Muscle of leg (tissue), 3 donors: ENCODE measurements at regions not wholly inside any gene's neighbourhood (a gene's known extent, or its start where the extent isn't known, plus 50 kb on each side); places are given as distances from the start of the nearest gene placed in this dataset.
"Not testable (repeated sequence)": the region's sequence is repeated elsewhere in the genome, so short reads cannot be mapped to it uniquely, and the experiment has no call there.

Experiments
- DNase-seq: peaks from one replicate; pipeline ENCODE4 v3.0.0; 2013
- H3K27ac ChIP-seq: one replicate; pipeline ENCODE4 v1.5.1; 2013; ENCODE audit warnings: mild to moderate bottlenecking, low read length, control low read depth
- H3K27me3 ChIP-seq: one replicate; pipeline ENCODE4 v1.6.1; 2013; ENCODE audit warnings: low read length; ENCODE audit not compliant: control insufficient read depth, insufficient read depth
- H3K36me3 ChIP-seq: one replicate; pipeline ENCODE4 v1.6.1; 2013; ENCODE audit warnings: low read length; ENCODE audit not compliant: control insufficient read depth, insufficient read depth
- H3K4me1 ChIP-seq: one replicate; pipeline ENCODE4 v1.6.1; 2013; ENCODE audit warnings: low read length; ENCODE audit not compliant: control insufficient read depth, insufficient read depth
- H3K4me3 ChIP-seq: one replicate; pipeline ENCODE4 v1.5.1; 2013; ENCODE audit warnings: low read length, control low read depth
- H3K9me3 ChIP-seq: replicated peaks from 2 replicates; pipeline ENCODE4 v1.6.1; 2013; ENCODE audit warnings: low read depth, low read length; ENCODE audit not compliant: control insufficient read depth
- WGBS: methylation state at CpG from one replicate; pipeline ENCODE4 v1.1.5; 2013; ENCODE audit warnings: missing lambda C conversion rate; ENCODE audit not compliant: insufficient coverage; 5-methylcytosine and 5-hydroxymethylcytosine counted together

GRCh38 chr7:65475734-65476319 lies 102.2 kb downstream of the ZNF92 start:
- peak; percentile 9 for DNase-seq
- Histone ChIP-seq H3K9me3 (peaks cover 20% of the 10 kb centered on the region), H3K36me3 (no peaks in the 10 kb centered on the region), H3K27ac (no peak overlapping the region), H3K4me3 (no peak overlapping the region), H3K27me3 (no peaks in the 10 kb centered on the region), H3K4me1 (no peaks in the 10 kb centered on the region)
- WGBS = 81% methylated on average over 5 of the region's 8 CpGs

GRCh38 chr7:65477326-65477725 lies 103.7 kb downstream of the ZNF92 start:
- no peaks in the 10 kb centered on the region for H3K36me3 ChIP-seq
- no peak for DNase-seq
- H3K27me3 ChIP-seq = no peaks in the 10 kb centered on the region
- H3K4me3 ChIP-seq = no peak overlapping the region
- H3K27ac ChIP-seq = no peak overlapping the region
- H3K4me1 ChIP-seq = no peaks in the 10 kb centered on the region
- 17% methylated on average over 2 of the region's 6 CpGs for WGBS
- peaks cover 20% of the 10 kb centered on the region for H3K9me3 ChIP-seq

- Histone ChIP-seq H3K4me1 (no peaks in the 10 kb centered on the region), H3K9me3 (peaks cover 11% of the 10 kb centered on the region), H3K27me3 (no peaks in the 10 kb centered on the region), H3K36me3 (no peaks in the 10 kb centered on the region), H3K27ac (no peak overlapping the region), H3K4me3 (no peak overlapping the region)
- no peak for DNase-seq
- 84% methylated on average over 8 of the region's 8 CpGs for WGBS
Measured at GRCh38 chr7:65489260-65489767, 115.7 kb downstream of the ZNF92 start.

DNA sequence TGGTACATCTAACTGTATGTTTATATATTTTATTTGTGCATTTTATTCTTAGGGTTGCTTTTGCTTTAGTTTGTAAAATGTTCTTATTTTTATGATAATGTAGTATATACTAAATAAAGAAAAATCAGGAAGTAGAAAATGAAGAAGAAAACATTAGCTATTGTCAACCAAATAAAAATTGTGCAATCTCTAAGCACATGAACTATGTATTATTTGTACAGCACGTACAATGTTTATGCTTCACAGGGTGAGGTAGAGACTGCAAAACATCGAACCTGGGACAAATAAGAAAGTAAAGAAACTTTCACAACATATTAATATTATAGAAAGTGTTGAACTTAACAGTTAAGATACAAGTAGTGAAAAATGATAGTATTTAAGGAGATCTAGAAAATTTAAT lies 123.0 kb downstream of the ZNF92 start:
- H3K9me3 ChIP-seq, H3K27ac ChIP-seq, H3K36me3 ChIP-seq, H3K4me1 ChIP-seq, H3K4me3 ChIP-seq, H3K27me3 ChIP-seq, DNase-seq: not testable (repeated sequence)
- no CpG with 5 or more reads among the region's 2 CpGs for WGBS

DNA sequence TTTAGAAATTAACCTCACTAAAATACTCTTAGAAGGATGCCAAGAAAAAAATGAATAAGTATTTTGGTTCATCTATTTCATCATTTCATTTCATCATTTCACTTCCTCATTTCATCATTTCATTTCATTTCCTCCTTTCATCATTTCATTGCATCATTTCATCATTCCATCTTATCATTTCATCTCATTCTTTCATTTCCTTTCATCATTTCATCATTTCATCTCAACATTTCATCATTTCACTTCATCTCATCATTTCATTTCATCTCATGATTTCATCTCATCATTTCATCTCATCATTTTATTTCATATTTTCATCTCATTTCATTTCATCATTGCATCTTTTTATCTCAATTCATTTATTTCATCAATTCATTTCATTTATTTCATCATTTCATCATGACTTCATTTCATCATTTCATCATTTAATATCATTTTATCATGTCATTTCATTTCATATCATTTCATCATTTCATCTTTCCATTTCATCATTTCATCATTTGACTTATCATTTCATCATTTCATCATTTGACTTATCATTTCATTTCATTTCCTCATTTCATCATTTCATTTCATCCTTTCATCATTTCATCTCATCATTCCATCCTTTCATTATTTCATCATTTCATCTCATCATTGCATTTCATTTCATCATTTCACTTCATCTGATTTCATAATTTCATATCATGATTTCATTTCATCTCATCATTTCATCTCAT lies 129.9 kb downstream of the ZNF92 start:
- Histone ChIP-seq H3K27me3 (peaks cover 2% of the 10 kb centered on the region), H3K4me1 (no peaks in the 10 kb centered on the region)

GRCh38 chr7:65504504-65505319 lies 131.1 kb downstream of the ZNF92 start:
- H3K36me3 ChIP-seq, H3K4me3 ChIP-seq, H3K9me3 ChIP-seq, H3K27me3 ChIP-seq, H3K27ac ChIP-seq, DNase-seq, H3K4me1 ChIP-seq: not testable (repeated sequence)
- WGBS = no CpG with 5 or more reads among the region's 1 CpG

More for the DNA sequence above, 129.9 kb downstream of the ZNF92 start:
- DNase-seq = no peak
- Histone ChIP-seq H3K4me3 (no peak overlapping the region), H3K36me3 (no peaks in the 10 kb centered on the region), H3K9me3 (no peaks in the 10 kb centered on the region), H3K27ac (no peak overlapping the region)

DNA sequence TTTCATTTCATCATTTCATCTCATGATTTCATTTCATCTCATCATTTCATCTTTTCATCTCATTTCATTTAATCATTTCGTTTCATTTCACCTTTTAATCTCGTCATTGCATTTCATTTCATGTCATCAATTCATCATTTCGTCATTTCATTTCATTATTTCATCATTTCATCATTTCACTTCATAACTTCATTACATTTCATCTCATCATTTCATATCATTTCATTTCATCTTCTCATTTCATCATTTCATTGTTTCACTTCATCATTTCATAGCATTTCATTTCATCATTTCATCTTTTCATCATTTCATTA lies 131.6 kb downstream of the ZNF92 start:
- H3K4me3 ChIP-seq, H3K4me1 ChIP-seq, H3K9me3 ChIP-seq, H3K36me3 ChIP-seq, DNase-seq, H3K27ac ChIP-seq, H3K27me3 ChIP-seq: not testable (repeated sequence)
- 56% methylated on average over 3 of the region's 3 CpGs for WGBS

DNA sequence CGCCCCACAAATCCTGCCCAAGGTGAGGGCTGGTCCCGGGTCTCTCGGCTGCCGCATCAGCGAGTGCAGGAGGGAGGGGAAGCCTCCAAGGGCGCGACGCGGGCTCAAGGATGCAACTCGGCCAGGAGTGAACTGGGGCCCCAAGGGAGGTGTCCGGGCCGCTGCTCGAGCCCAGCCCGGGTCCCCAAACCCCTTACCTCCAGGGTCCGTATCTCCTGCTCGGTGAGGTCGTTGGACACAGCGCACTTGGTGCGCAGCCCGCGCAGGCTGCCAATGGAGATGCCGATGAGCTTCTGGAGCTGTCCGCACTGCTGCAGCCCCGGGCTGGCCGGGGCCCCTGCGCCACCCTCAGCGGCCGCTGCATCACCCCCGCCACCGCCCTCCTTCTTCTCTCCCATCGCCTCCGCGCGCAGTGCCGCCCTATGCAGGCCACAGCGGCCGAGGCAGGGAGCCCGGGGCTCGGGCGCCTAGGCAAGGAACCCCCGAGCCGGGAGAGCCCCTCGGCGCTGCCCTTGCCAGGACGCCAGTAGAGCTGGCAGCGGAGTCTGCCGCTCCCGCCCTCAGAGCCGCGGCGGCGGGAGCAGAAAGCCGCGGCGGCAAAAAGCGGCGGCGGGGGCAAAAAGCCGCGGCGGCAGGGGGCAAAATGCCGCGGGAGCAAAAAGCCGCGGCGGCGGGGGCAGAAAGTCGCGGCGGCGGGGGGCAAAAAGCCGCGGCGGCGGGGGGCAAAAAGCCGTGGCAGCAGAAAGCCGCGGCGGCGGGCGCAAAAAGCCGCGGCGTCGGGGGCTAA lies 135.1 kb downstream of the ZNF92 start:
- H3K27ac ChIP-seq, H3K4me1 ChIP-seq, DNase-seq, H3K27me3 ChIP-seq, H3K9me3 ChIP-seq, H3K36me3 ChIP-seq: not testable (repeated sequence)
- H3K4me3 ChIP-seq = peak overlapping the region; percentile 40
- WGBS = under 1% methylated on average over 48 of the region's 85 CpGs

DNA sequence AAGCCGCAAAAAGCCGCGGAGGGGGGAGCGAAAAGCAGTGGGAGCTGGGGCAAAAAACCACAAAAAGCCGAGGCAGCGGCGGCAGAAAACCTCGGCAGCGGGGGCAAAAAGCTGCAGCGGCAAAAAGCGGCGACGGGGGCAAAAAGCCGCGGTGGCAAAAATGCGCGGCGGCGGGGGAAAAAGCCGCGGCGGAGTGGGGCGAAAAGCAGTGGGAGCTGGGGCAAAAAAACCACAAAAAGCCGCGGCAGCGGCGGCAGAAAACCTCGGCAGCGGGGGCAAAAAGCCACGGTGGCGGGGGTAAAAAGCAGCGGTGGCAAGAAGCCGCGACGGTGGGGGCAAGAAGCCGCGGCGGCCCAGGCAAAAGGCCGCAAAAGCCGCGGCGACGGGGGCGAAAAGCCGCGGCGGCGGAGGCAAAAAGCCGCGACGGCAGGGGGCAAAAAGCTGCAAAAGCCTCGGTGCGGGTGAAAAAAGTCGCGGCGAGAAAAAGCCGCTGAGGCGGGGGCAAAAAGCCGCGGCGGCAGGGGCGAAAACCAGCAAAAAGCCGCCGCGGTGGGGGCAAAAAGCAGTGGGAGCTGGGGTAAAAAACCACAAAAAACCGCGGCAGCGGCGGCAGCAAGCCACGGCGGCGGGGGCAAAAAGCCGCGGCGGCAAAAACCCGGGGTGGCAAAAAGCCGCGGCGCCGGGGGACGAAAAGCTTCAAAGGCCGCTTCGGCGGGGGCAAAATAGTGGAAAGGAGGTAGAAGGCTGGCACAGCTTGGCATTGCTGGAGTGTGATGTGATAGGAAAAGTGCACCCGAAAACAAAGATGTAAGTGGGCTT lies 135.9 kb downstream of the ZNF92 start:
- H3K4me1 ChIP-seq = peaks cover 8% of the 10 kb centered on the region
- no peak overlapping the region for H3K27ac ChIP-seq
- no peak for DNase-seq
- H3K4me3 ChIP-seq = peak overlapping the region; percentile 40
- no peaks in the 10 kb centered on the region for H3K36me3 ChIP-seq
- WGBS = 1% methylated on average over 85 of the region's 85 CpGs
- H3K27me3 ChIP-seq = peaks cover 10% of the 10 kb centered on the region
- H3K9me3 ChIP-seq = no peaks in the 10 kb centered on the region
